Stimulated activated CD8-positive, alpha-beta memory T cell treated with anti-CD3 and anti-CD28 coated beads, Interleukin-7, amount 100 ng/mL, for 24 hours (primary cell): ENCODE measurements at regions not wholly inside any gene's neighbourhood (a gene's known extent, or its start where the extent isn't known, plus 50 kb on each side); places are given as distances from the start of the nearest gene placed in this dataset.

ENCODE experiments used
- DNase-seq: peaks from one replicate; pipeline ENCODE4 v3.0.0-alpha.2; 2020; ENCODE audit warnings: low read depth

DNA sequence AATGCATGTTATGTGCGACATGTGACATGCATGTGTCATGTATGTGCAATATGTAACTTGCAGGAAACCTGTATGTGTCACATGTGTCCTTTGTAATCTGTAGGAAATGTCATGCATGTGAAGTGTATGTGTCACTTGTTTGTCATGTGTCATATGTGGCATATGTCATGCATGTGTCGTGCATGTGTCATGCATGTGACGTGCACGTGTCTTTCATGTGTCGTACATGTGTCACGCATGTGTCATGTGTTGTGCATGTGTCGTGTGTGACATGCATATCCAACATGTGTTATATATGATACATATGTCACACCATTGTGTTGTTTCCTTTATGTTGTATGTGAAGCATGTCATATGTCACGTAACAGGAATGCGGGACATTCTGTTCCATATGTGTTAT, 2153.2 kb upstream of the PIK3C3 start:
- no peak for DNase-seq

DNA sequence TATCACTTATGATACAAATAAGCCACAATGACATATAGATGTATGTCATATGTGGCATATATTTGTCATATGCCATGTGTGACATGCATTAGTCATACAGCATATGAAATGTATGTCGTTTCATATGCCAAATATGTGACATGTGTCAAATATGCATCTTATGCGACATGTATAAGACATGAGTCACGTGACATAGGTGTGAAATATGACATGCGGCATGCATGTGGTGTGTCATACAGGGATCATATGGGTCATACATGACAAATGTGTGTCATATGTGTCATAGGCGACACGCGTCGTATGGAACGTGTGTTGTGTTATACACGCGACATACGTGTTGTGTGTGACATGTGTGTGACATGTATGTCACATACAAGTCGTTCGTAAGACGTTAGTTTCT, 2154.0 kb upstream of the PIK3C3 start:
- no peak for DNase-seq

DNA sequence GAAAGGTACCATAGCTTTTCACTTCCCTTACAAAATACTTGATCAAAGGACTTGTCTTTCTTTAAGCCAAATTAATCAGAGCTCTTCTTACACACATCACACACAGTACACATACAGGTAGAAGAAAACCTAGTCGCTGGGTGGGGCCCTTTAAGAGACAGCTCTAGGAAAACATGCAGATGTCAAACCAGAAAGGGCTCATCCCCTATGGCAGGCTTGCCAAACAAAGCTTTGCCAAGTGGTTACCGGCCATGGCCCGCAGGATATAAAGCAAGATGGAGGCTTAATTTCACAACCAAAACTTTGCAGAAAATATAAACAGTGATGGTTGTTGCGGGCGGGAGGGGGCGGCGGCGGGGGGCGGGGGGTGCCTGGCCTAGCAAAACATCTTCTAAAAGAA, 2156.0 kb upstream of the PIK3C3 start:
- DNase-seq = no peak

DNA sequence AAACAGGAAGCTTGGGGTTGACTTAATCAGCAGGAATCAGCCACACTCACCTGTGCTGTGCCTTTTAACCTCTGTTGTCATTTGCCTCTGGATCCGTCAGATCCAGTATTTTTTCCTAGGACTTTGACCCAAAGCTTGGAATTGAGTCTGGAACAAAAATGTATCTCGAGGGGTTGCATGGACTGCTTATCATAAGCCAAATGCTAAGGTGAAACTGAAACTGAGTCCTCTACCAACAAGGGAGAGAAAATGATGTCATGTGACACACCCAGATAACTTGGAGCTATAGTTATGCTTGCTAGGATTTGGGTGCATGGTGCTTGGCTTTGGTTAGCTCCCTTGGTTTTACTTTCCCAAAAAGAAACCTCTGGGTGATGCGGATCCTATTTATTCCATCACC, 2158.6 kb upstream of the PIK3C3 start:
- no peak for DNase-seq

DNA sequence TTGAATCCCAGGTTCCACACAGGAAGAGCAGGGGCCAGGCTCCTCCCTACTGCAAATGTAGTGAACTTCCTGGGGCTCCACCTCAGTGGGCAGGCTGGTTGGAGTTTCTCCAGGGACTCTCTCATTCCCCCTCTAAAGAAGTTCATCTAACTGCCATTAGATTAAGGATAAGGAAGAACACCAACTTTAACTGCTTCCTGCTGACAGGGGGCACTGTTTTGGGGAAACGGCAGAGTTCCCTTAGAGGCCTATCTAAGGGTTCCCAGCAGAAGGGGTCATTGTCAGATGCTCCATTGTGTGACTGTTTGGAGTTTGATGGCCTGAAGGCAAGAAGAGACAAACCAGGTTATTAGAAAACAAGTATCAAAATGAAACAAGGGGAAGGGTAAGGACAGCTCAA, 2159.7 kb upstream of the PIK3C3 start:
- no peak for DNase-seq

DNA sequence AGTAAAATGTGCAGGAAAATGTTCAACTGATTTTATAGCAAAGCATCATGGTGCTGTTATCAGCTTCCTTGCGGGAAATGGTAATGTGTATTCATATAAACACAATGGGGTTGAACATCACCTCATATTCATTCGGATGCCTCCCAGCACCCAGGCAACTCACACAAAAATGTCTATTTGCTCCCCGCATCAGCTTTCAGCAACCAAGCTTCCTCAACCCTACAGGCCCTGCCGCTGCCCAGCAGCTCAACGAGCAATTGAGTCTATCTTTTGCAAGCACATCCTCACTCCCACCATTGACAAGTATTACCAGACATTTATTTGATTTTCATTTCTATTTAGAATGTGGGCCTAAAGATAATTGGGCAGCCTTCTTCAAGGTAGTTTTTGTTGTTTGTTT, 2161.4 kb upstream of the PIK3C3 start:
- no peak for DNase-seq

DNA sequence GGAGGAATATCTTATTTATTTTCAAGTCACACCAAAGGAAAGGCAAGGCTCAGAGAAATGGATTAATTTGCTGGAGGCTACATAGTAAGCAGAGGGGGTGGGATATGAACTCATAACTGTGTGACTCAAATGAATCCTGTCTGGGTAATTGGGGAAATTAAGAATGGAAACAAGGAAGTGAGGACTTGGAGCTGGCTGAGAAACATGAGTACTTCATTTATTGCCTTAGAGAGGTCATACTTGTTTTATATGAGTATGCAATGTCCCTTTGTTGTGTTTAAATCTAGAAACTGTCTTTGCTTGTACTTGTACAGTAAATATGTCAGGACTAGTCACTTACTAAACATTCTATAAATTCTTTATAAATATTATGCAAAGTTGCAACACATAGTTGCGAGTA, 2166.7 kb upstream of the PIK3C3 start:
- no peak for DNase-seq

DNA sequence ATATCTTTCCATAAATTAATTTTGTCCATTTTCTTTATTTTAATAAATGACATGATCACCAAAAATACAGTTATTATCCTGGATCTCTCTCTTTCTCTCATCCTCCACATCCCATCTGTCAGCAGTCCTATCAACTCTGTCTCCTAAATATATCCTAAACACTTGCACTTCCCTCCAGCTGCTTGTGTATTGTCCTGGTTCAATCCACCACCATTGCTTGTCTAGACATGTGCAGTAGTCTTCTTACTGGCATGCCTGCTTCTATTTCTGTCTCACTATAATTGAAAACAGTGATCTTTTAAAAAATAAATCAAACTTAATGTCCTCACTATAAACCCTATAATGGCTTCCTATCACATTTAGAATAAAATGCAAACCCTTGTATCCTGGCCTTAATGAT, 2168.6 kb upstream of the PIK3C3 start:
- DNase-seq = no peak

DNA sequence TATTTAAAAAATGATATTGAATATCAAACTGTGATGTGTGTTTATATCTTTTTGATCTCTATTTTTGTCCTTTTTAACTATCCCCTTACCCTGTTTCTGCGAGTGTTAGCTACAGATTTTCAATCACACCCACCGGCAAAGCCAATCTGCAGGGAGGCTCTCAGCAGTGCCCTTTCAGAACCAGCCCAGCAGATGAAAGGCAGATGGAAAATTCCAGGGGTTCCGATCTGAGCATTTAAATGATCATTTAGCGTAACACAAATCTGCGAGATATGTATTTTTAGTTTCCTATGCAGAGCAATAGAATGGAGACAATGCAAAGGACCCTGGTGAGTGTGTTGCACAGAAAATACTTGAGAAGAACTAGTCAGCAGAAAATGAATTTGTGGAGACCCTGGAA, 2170.5 kb upstream of the PIK3C3 start:
- DNase-seq = no peak

DNA sequence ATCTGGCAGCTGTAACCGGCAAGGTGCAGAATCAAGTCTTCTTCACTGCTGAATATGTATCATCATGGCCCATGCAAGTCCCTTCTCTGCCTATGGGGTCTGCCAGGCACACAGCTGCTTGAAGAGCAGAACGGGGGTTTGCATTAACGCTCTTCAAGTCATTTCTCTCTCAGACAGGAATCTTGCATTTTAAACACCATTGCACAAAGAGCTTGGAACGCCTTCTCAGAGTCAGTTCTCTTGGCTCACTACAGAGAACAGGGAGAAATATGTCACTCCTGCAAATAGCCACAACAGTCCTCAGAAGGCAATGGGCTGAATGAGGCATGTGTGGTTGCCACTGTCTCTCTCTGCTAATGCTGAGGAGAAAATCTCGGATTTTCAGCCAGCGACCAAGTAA, 2173.5 kb upstream of the PIK3C3 start:
- no peak for DNase-seq

DNA sequence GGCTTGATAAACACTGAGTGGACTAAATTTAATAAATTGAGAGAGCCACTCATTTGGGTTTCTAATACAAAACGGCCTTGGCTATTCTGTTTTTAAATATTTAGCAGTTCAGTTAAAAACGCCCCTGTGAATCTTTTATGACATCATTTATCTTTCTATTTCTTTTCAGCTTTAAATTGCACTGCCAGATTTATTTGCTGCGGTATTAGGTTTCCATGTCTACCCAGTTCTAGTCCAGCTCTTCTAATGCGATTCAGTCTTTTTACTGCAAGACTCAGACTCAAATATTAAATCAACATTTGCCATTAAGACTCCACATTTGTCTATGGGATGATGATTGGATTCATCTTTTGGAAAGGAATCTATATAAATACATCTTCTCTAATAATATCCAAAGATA, 2174.3 kb upstream of the PIK3C3 start:
- DNase-seq = no peak

DNA sequence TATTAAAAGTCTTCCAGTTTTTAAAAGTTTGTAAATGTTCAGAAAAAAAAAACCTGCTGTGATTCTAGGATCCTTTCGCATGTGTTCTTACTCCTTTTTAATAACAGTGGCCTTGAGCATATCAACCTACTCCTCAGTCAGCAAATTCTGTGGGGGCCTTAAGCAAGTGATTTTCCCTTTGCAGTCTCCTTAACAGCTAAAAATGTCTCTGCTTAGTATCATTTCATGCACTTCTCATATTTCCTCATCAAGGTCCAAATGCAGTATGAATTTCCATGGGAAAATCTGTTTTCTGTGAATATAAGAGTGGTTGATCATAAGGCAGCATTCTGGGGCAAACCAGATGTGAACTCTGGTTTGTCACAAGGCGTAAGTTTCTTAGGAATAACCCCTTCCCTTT, 2175.1 kb upstream of the PIK3C3 start:
- no peak for DNase-seq

DNA sequence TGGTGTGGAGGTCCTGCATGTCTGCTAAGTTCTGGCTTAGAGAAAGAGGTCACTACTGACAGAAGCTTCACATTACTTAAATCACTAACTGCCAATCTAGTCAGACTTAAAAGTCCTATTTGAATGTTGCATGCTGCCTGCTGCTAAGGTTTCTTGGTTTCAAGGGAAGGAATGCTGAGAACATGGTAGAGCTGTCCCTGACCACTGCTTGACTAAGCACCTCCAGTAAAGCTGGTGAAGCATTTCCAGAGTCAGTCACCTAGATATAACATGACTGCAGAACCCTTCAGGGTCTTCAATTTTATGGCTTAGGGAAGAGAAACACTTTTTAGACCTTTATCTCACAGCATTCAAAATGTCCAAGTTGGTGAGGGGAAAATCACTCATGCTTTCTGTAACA, 2178.3 kb upstream of the PIK3C3 start:
- DNase-seq = no peak

DNA sequence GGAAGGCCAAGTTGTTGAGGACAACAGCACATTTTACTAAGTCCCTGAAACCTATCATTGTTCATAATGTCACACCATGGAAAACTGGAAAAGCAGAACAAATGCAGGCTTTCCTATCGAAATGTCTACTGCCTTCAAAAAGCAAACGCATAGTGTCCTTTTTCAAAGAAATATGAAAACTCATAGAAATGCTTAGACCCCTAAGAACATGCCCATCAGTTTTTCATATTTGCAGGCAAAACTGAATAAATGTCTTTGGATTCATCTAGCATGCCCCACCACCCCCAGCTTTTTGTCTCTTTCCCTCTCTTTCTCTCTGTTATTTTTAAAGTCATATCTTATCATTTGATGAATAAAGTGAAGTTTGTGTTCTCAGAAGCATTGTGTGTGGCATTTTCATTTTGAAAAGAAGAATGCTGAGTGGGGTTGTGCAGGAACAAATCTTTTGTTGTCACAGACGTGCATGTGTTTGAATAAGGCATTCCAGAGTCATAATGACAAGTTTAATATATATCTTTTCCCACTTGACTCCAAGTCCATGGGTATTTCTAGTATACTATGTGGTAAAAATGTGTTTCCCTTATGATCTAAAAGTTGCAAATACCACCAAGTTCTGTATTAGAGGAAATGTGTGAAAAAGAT, 2180.0 kb upstream of the PIK3C3 start:
- DNase-seq = no peak

DNA sequence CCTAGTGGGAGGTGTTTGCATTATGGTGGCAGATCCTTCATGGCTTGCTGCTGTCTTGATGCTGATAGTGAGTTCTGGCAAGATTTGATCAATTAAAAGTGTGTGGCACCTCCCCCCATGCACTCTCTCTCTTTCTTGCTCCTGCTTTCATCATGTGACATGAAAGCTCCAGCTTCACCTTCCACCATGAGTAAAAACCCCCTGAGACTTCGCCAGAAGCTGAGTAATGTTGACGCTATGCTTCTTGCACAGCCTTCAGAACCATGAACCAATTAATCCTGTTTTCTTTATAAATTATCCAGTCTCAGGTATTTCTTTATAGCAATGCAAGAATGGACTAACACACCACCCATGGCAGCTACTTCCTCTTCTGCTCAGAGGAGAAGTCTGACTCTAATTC, 2181.4 kb upstream of the PIK3C3 start:
- DNase-seq = no peak

DNA sequence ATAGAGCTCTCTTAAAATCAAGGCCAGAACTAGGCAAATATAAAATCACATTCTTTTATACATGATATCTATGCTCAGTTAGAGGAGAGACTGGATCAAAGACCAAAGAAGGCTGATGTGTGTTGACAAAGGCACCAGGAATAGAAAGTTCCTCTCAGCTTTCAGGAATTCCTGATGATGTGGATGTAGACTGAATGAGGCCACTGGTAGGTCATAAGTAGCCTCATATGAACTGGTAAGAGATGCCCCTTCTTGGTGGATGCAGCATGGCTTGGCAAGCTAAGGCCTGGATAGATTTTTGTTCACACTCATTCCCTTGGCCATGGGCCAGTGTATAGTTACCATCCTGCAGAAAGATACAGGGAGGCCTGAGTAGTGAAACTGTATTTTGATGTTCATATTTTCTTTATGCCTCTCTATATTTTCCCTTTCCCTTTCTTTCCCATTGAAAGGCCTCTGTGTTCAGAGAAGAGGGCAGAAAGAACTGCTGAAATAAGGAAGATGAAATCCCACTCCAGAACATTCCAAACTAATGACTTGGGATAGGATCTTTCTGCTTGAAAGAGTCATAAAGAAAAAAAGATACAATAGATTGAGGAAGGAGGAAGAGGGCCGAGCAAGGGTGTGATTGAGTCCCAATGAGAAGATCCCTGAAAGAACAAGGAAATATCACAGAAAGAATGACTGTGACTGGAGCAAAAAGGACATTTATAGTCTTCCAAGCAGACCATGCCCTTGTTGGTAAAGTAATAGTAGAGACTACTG, 2182.7 kb upstream of the PIK3C3 start:
- no peak for DNase-seq

DNA sequence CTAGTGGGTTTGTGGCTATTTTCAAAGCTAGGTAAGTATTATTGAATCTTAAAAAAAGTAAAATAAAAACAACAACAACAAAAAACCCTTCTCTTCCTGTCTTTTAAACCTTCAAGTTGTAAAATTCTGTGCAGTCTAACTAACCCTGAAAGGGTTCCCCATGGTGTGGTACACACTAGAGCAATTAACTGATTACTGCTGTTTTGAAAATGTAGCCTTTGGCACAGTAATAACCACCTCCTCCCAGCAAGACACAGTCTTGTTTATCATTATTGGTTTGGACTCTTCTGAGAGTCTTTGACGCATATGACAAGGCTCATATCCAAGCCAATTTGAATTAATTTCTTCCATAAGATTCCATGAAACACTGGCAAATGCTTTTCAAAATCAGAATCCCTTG, 2184.6 kb upstream of the PIK3C3 start:
- DNase-seq = no peak

DNA sequence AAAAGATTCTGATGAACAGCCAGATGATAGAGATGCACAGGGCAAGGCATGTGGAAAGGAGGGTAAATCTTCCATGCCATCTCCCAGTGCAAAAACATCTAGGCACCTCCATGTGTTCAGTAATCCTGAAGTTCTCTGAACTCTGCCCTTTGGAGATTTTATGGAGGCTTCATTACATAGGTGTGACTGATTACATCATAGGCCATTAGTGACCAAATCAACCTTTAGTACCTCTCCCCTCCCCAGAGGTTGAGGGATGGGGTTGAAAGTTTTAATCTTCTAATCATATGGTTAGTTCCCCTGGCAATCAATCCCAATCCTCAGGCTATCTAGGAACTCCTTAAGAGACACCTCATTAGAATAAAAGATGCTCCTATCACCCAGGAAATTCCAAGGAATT, 2190.2 kb upstream of the PIK3C3 start:
- no peak for DNase-seq

DNA sequence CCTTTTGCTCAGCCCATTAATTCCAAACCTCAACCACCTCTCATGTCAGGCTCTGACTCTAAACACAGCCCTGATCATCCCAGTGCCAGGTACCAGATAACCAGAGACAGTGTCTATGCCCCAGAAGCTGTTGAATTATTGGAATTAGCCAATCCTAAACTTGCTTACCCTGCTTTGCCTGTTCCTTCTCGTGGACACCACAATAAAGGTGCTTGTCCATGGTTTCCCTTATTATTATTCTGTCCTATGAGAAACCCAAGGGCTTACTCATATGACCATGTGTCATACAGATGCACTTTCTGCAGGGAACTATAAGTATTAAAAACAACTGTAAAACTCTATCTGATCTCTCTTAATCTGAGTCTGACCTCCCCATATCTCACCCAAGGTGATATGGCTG, 2193.8 kb upstream of the PIK3C3 start:
- no peak for DNase-seq

DNA sequence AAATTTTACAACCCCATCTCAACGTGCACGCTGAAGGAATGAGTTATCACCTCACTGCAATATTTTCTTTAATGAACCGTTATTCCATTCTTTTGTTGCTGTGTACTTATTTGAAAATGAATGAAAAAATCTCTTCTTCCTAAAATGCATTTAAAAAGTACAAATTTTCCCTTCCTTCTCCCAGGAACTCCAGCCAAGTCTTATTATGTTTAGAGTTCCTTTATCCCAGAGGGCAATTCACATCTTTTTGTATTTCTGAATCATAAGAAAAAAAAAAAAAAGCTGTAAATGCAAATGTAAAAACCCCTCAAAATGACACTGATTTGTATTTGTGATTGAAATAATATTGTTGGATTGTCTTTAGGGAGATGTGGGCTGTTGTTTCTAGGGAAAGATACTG, 2194.3 kb upstream of the CELF4 start:
- no peak for DNase-seq

DNA sequence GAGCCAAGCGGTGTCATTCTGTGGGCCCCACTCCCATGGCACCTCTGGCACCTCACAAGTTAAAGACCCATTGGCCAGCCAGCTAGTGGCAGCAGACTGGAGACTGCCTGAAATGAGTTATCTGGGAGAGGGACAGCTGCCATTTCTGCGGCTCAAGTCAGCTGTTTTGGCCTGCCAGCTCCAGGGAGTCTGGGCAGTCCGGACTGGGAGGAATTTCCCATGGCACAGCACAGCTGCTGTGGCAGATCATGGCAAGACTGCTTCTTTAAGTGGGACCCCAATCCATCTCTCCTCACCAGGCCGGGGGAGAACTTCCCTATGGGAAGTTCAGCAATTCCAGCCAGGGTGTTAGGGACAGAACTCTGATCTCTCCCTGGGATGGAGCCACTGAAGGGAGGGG, 2187.6 kb upstream of the CELF4 start:
- no peak for DNase-seq

DNA sequence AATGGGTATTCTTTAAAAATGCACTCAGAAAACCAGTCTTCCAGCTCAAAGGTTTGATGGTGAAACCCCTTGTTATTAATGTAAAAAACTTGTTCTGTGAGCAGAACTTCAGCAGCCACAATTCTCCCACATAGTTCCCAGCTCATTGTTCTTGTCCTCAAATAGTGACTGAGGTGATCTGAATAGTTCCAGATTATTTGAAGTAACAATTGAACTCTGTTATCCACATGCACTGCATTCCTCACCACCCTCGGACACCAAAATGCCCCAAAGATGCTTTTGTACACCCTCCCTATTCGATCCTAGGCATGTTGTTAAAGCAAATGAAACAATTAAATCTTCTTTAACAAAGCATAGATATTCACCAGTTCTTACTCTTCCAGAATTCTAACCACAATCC, 2186.8 kb upstream of the CELF4 start:
- no peak for DNase-seq

DNA sequence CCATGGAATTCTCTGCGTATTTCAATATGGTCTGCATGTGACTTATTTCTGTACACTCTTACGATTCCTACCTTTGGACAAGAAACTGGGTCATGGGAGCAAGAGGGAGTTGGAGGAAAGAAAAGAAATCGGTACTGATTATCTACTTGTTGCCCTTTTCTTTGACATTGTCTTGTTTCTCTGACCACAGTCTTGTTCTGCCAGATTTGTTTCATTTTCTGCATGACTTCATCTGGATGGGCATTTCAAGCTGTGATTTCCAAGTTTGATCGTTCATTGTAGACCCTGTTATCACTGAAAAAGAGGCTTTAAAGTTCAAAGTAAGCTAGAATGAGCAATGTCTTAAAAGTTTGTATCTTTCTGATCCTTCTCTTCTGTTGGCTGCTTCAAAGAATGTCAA, 2186.3 kb upstream of the CELF4 start:
- DNase-seq = no peak

DNA sequence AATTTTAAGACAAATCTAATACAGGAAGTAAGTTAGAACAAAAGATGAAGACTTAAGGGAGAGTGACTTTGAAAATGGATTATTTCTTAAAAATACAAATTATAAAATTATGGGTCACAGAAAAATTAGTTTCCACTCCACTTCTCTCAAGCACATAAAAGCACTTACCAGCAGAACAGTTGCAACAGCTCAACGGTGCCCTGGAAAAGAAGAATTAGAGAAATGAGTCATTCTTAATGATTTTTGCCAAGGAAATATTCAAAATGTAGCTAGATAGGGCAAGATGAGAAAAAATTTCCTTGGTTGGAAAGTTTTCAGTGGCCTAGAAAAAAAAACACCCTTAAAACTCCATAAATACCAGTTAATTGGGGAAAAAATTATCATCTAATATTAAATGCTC, 2185.6 kb upstream of the CELF4 start:
- DNase-seq = no peak
